Panc1 (cell line): ENCODE measurements at regions not wholly inside any gene's neighbourhood (a gene's known extent, or its start where the extent isn't known, plus 50 kb on each side); places are given as distances from the start of the nearest gene placed in this dataset.

Source experiments
- ATAC-seq: fragments of 200-7000 bp; cut with Tn5 transposase; 2 replicates; pipeline ENCODE4 v1.9.1; 2020; ENCODE audit warnings: mild to moderate bottlenecking, moderate library complexity
- BruUV-seq: library from RNA; stranded (reverse); fragments of 400-500 nt; replicated peaks from 2 replicates; lab custom pipeline; 2021; lab: Mats Ljungman, UMichigan
- CTCF ChIA-PET: fragments of 300-600 bp; sonication (Branson Sonifier 250); formaldehyde crosslinking; loops from one replicate; lab custom pipeline; 2022; ENCODE audit warnings: antibody characterized with exemption; lab: Charles Lee
- POLR2A ChIA-PET: fragments of 300-600 bp; sonication (Branson Sonifier 250); formaldehyde crosslinking; loops from one replicate; lab custom pipeline; 2022; ENCODE audit warnings: antibody characterized with exemption; lab: Charles Lee
- DNase-seq: peaks from one replicate; pipeline ENCODE4 v3.0.0-alpha.2; 2010; ENCODE audit warnings: low read depth, low spot score
- H3K27ac ChIP-seq: 2 replicates; pipeline ENCODE4 v1.5.1; 2011; ENCODE audit warnings: mild to moderate bottlenecking, low read length, inconsistent platforms
- H3K27me3 ChIP-seq: fragments of 200-500 bp; sonication (Bioruptor generic); 2 replicates; pipeline ENCODE4 v1.6.0; 2014; ENCODE audit warnings: low read length, inconsistent platforms; ENCODE audit not compliant: control insufficient read depth, insufficient read depth
- H3K36me3 ChIP-seq: fragments of 200-500 bp; sonication (Bioruptor generic); 2 replicates; pipeline ENCODE4 v1.5.1; 2014; ENCODE audit warnings: inconsistent platforms, mild to moderate bottlenecking, low read length, moderate library complexity; ENCODE audit not compliant: control insufficient read depth, insufficient read depth
- H3K4me1 ChIP-seq: 2 replicates; pipeline ENCODE4 v1.5.1; 2011; ENCODE audit warnings: inconsistent platforms, mild to moderate bottlenecking, low read length, moderate library complexity; ENCODE audit not compliant: control insufficient read depth, insufficient read depth
- H3K4me3 ChIP-seq, 2 experiments: 2 replicates each; pipeline ENCODE4 v1.5.1; 2011 to 2012; ENCODE audit warnings: low read depth in 2 of 2, low read length in 2 of 2, mild to moderate bottlenecking in 2 of 2, inconsistent platforms in 1 of 2, moderate library complexity in 1 of 2
- H3K9me3 ChIP-seq: fragments of 200-500 bp; sonication (Bioruptor generic); 2 replicates; pipeline ENCODE4 v1.5.1; 2014; ENCODE audit warnings: low read depth, mild to moderate bottlenecking, inconsistent platforms, low read length, moderate library complexity; ENCODE audit not compliant: control insufficient read depth, insufficient read depth
- POLR2AphosphoS5 ChIP-seq: IDR thresholded peaks from 2 replicates; pipeline ENCODE4 v1.6.1; 2012; ENCODE audit warnings: mild to moderate bottlenecking, low read depth, low read length, moderate library complexity
- REST ChIP-seq, 2 experiments: IDR thresholded peaks; 2 replicates each; pipeline ENCODE4 v1.6.1; 2011 to 2012; ENCODE audit warnings: low read depth in 2 of 2, control low read depth in 1 of 2, low read length in 1 of 2, mild to moderate bottlenecking in 1 of 2, moderate library complexity in 1 of 2; ENCODE audit not compliant: insufficient read depth in 1 of 2
- SIN3A ChIP-seq: IDR thresholded peaks from 2 replicates; pipeline ENCODE4 v1.6.1; 2012; ENCODE audit warnings: low read depth, mild to moderate bottlenecking, low read length, moderate library complexity, borderline replicate concordance; ENCODE audit not compliant: insufficient read depth
- TCF7L2 ChIP-seq: IDR thresholded peaks from 2 replicates; pipeline ENCODE4 v1.6.1; 2011; ENCODE audit warnings: mild to moderate bottlenecking, low read depth, low read length, inconsistent platforms
- in situ Hi-C: cut with HindIII; loops from 2 replicates; pipeline ENCODE4 v1.10.0; 2016; ENCODE audit warnings: low sequenced_read_pairs, low pct_unique_long_range_greater_than_20kb
- intact Hi-C: fragments of 100-400 bp; cut with micrococcal nuclease; formaldehyde crosslinking; loops from one replicate; pipeline ENCODE4 v1.10.0; 2022; ENCODE audit not compliant: unreplicated experiment
- TF ChIP-seq, protein P1 (sequence below): fragments of 450-650 bp; IDR thresholded peaks from 2 replicates; pipeline ENCODE4 v1.5.1; 2017; ENCODE audit warnings: mild to moderate bottlenecking

- Histone ChIP-seq H3K4me3 (no peak overlapping the region), H3K9me3 (no peaks in the 10 kb centered on the region), H3K27me3 (no peaks in the 10 kb centered on the region), H3K4me1 (no peaks in the 10 kb centered on the region), H3K27ac (no peak overlapping the region), H3K36me3 (no peaks in the 10 kb centered on the region)
- CTCF ChIA-PET = no interaction called here
- in situ Hi-C loops = no loop called here
- intact Hi-C loops = no loop called here
- no TSS peak for BruUV-seq
- ATAC-seq = no peak
- POLR2A ChIA-PET = no interaction called here
- DNase-seq = no peak
- TF ChIP-seq, protein P1, sequence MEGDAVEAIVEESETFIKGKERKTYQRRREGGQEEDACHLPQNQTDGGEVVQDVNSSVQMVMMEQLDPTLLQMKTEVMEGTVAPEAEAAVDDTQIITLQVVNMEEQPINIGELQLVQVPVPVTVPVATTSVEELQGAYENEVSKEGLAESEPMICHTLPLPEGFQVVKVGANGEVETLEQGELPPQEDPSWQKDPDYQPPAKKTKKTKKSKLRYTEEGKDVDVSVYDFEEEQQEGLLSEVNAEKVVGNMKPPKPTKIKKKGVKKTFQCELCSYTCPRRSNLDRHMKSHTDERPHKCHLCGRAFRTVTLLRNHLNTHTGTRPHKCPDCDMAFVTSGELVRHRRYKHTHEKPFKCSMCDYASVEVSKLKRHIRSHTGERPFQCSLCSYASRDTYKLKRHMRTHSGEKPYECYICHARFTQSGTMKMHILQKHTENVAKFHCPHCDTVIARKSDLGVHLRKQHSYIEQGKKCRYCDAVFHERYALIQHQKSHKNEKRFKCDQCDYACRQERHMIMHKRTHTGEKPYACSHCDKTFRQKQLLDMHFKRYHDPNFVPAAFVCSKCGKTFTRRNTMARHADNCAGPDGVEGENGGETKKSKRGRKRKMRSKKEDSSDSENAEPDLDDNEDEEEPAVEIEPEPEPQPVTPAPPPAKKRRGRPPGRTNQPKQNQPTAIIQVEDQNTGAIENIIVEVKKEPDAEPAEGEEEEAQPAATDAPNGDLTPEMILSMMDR = no peak
- TF ChIP-seq POLR2AphosphoS5 = no peak
Observed at GRCh38 chr6:105501826-105502344, 99.0 kb upstream of the PREP start.

DNA sequence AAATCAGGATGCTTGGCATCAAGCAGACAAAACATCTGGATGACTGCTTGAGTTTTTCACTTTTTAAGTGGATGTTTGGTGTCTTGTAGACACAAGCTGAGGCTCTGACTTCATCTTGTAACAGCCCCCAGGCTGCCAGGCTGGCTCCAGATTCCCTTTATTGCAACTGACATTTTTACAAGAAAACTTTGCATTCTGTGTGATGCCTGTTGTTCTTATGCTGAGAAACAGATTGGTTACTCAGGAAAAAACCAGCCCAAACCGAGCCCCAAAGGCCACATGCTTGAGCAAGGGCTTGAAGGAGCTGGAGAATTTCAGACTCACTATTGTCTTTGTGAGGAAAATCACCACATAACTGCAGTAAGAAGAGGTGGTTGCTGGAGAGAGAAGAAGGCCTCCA, 98.4 kb upstream of the PREP start:
- CTCF ChIA-PET = no interaction called here
- TF ChIP-seq POLR2AphosphoS5 = no peak
- TF ChIP-seq, protein P1 = no peak
- TF ChIP-seq SIN3A = no peak
- TF ChIP-seq TCF7L2 = no peak
- no peak for TF ChIP-seq REST (IDR thresholded peaks at IDR 0.05; ENCODE audit: insufficient read depth in 1 of 2, low read depth in 2 of 2, low read length in 1 of 2)
- H3K4me3 ChIP-seq = no peak overlapping the region
- no peak for DNase-seq
- POLR2A ChIA-PET = no interaction called here
- BruUV-seq = no TSS peak
- H3K9me3 ChIP-seq = no peaks in the 10 kb centered on the region
- no peaks in the 10 kb centered on the region for H3K36me3 ChIP-seq
- in situ Hi-C loops = no loop called here
- no peaks in the 10 kb centered on the region for H3K27me3 ChIP-seq
- no peaks in the 10 kb centered on the region for H3K4me1 ChIP-seq
- no peak overlapping the region for H3K27ac ChIP-seq
- intact Hi-C loops = no loop called here
- no peak for ATAC-seq
